GM13976 (cell line): ENCODE measurements at regions not wholly inside any gene's neighbourhood (a gene's known extent, or its start where the extent isn't known, plus 50 kb on each side); places are given as distances from the start of the nearest gene placed in this dataset.

ENCODE experiments used
- DNase-seq: peaks from one replicate; pipeline ENCODE4 v3.0.0; 2012; ENCODE audit warnings: low spot score
- CTCF ChIP-seq: IDR thresholded peaks from 2 replicates; pipeline ENCODE4 v1.5.1; 2012; ENCODE audit warnings: borderline replicate concordance, mild to moderate bottlenecking; ENCODE audit not compliant: insufficient read depth; ENCODE audit errors: extremely low read depth, missing control alignments, control extremely low read depth
- in situ Hi-C: fragments of 300-500 bp; cut with MboI; formaldehyde crosslinking; loops from one replicate; pipeline ENCODE4 v1.12.0; 2022; ENCODE audit warnings: low sequenced_read_pairs, mixed read lengths, inconsistent platforms; ENCODE audit not compliant: unreplicated experiment

GRCh38 chr7:12154119-12154518 is 57.0 kb upstream of the TMEM106B start:
- in situ Hi-C loops: no loop called here
- no peak for DNase-seq
- no peak for TF ChIP-seq CTCF

- no peak for DNase-seq
- no peak for TF ChIP-seq CTCF
- in situ Hi-C loops: no loop called here
These were observed 53.6 kb upstream of the TMEM106B start for GRCh38 chr7:12157517-12157916.

- TF ChIP-seq CTCF: no peak
- in situ Hi-C loops: no loop called here
- no peak for DNase-seq
These were observed 52.6 kb upstream of the TMEM106B start for GRCh38 chr7:12158334-12159060.

GRCh38 chr7:12161146-12161545 is 49.9 kb upstream of the TMEM106B start:
- DNase-seq: no peak
- no peak for TF ChIP-seq CTCF
- in situ Hi-C loops: no loop called here
